ENCODE measurements at regions not wholly inside any gene's neighbourhood (a gene's known extent, or its start where the extent isn't known, plus 50 kb on each side); places are given as distances from the start of the nearest gene placed in this dataset.

- H3K4me2 ChIP-seq (ENCODE audit: insufficient read depth, low read length, poor library complexity, severe bottlenecking): no peak overlapping the region
- no peak overlapping the region for H2BK15ac ChIP-seq (ENCODE audit: low read length)
- no peak overlapping the region for H3K27ac ChIP-seq (replicated peaks; ENCODE audit: low read length)
- H4K8ac ChIP-seq (ENCODE audit: low read depth, low read length): no peak overlapping the region
- H3K4ac ChIP-seq (ENCODE audit: low read length): no peak overlapping the region
- no peaks in the 10 kb centered on the region for H3K27me3 ChIP-seq (ENCODE audit: control insufficient read depth in 3 of 3, insufficient read depth in 3 of 3, low read depth in 1 of 3, low read length in 3 of 3)
- no peak overlapping the region for H2BK5ac ChIP-seq (ENCODE audit: low read length)
- H4K91ac ChIP-seq (ENCODE audit: low read depth, low read length, poor library complexity): no peak overlapping the region
- no peaks in the 10 kb centered on the region for H3K79me1 ChIP-seq (ENCODE audit: low read depth, low read length)
- H2AK5ac ChIP-seq (ENCODE audit: low read depth, low read length): no peak overlapping the region
- H3K23ac ChIP-seq (ENCODE audit: low read depth, low read length, poor library complexity): no peak overlapping the region
- WGBS, 2 donors (ENCODE audit: extremely low coverage in 2 of 2, insufficient read length in 2 of 2, insufficient replicate concordance in 1 of 2): no CpG with 5 or more reads among the region's 7 CpGs
- no peak overlapping the region for H2AFZ ChIP-seq (ENCODE audit: low read length)
- H3K18ac ChIP-seq (ENCODE audit: low read length): no peak overlapping the region
- H2BK120ac ChIP-seq (ENCODE audit: low read depth, low read length): no peak overlapping the region
- H3K9ac ChIP-seq (ENCODE audit: low read depth, low read length, poor library complexity): no peak overlapping the region
- DNase-seq (ENCODE audit: low spot score): no peak
- peaks cover 0 to 7% of the 10 kb centered on the region in 2 donors for H3K9me3 ChIP-seq (replicated peaks in 1 of 2; ENCODE audit: control insufficient read depth in 2 of 2, insufficient read depth in 1 of 2, low read depth in 1 of 2, low read length in 2 of 2)
- H3K14ac ChIP-seq (ENCODE audit: low read length): no peak overlapping the region
- no peak overlapping the region for H3K4me3 ChIP-seq (ENCODE audit: low read length in 2 of 2)
- peaks cover 5 to 6% of the 10 kb centered on the region in 2 donors for H3K4me1 ChIP-seq (ENCODE audit: control insufficient read depth in 2 of 2, insufficient read depth in 1 of 2, low read depth in 1 of 2, low read length in 2 of 2)
- no peaks in the 10 kb centered on the region for H3K36me3 ChIP-seq (replicated peaks in 1 of 2; ENCODE audit: control insufficient read depth in 2 of 2, insufficient read depth in 2 of 2, low read length in 2 of 2)
- H2BK12ac ChIP-seq (ENCODE audit: low read length): no peak overlapping the region
Observed at GRCh38 chr1:232705815-232706575, 76.1 kb upstream of the SIPA1L2 start.

- Histone ChIP-seq H3K4me2 (ENCODE audit: insufficient read depth, low read length, poor library complexity, severe bottlenecking) (no peak overlapping the region), H3K9me3 (replicated peaks in 1 of 2; ENCODE audit: control insufficient read depth in 2 of 2, insufficient read depth in 1 of 2, low read depth in 1 of 2, low read length in 2 of 2) (peaks cover 0 to 3% of the 10 kb centered on the region in 2 donors), H4K8ac (ENCODE audit: low read depth, low read length) (no peak overlapping the region), H3K14ac (ENCODE audit: low read length) (no peak overlapping the region), H2BK12ac (ENCODE audit: low read length) (no peak overlapping the region), H3K9ac (ENCODE audit: low read depth, low read length, poor library complexity) (no peak overlapping the region), H2AK5ac (ENCODE audit: low read depth, low read length) (no peak overlapping the region), H3K18ac (ENCODE audit: low read length) (no peak overlapping the region), H3K4ac (ENCODE audit: low read length) (no peak overlapping the region), H3K4me3 (ENCODE audit: low read length in 2 of 2) (no peak overlapping the region), H3K27me3 (ENCODE audit: control insufficient read depth in 3 of 3, insufficient read depth in 3 of 3, low read depth in 1 of 3, low read length in 3 of 3) (no peaks in the 10 kb centered on the region), H2BK120ac (ENCODE audit: low read depth, low read length) (no peak overlapping the region), H3K27ac (replicated peaks; ENCODE audit: low read length) (no peak overlapping the region), H4K91ac (ENCODE audit: low read depth, low read length, poor library complexity) (no peak overlapping the region), H3K79me1 (ENCODE audit: low read depth, low read length) (no peaks in the 10 kb centered on the region), H2AFZ (ENCODE audit: low read length) (no peak overlapping the region), H3K23ac (ENCODE audit: low read depth, low read length, poor library complexity) (no peak overlapping the region), H3K36me3 (replicated peaks in 1 of 2; ENCODE audit: control insufficient read depth in 2 of 2, insufficient read depth in 2 of 2, low read length in 2 of 2) (no peaks in the 10 kb centered on the region), H2BK15ac (ENCODE audit: low read length) (no peak overlapping the region), H2BK5ac (ENCODE audit: low read length) (no peak overlapping the region), H3K4me1 (ENCODE audit: control insufficient read depth in 2 of 2, insufficient read depth in 1 of 2, low read depth in 1 of 2, low read length in 2 of 2) (peaks cover 5 to 6% of the 10 kb centered on the region in 2 donors)
- WGBS, 2 donors (ENCODE audit: extremely low coverage in 2 of 2, insufficient read length in 2 of 2, insufficient replicate concordance in 1 of 2): no CpG with 5 or more reads among the region's 2 CpGs
- no peak for DNase-seq (ENCODE audit: low spot score)
Observed at GRCh38 chr1:232707142-232707541, 77.2 kb upstream of the SIPA1L2 start.

- no peak overlapping the region for H3K27ac ChIP-seq (replicated peaks; ENCODE audit: low read length)
- H4K91ac ChIP-seq (ENCODE audit: low read depth, low read length, poor library complexity): no peak overlapping the region
- H2BK15ac ChIP-seq (ENCODE audit: low read length): no peak overlapping the region
- H4K8ac ChIP-seq (ENCODE audit: low read depth, low read length): no peak overlapping the region
- peaks cover 2 to 4% of the 10 kb centered on the region in 2 donors for H3K4me1 ChIP-seq (ENCODE audit: control insufficient read depth in 2 of 2, insufficient read depth in 1 of 2, low read depth in 1 of 2, low read length in 2 of 2)
- H3K9me3 ChIP-seq (replicated peaks in 1 of 2; ENCODE audit: control insufficient read depth in 2 of 2, insufficient read depth in 1 of 2, low read depth in 1 of 2, low read length in 2 of 2): peaks cover 0 to 4% of the 10 kb centered on the region in 2 donors
- H2BK5ac ChIP-seq (ENCODE audit: low read length): no peak overlapping the region
- H3K36me3 ChIP-seq (replicated peaks in 1 of 2; ENCODE audit: control insufficient read depth in 2 of 2, insufficient read depth in 2 of 2, low read length in 2 of 2): no peaks in the 10 kb centered on the region
- H3K79me1 ChIP-seq (ENCODE audit: low read depth, low read length): no peaks in the 10 kb centered on the region
- peak overlapping the region; percentile 41 for H2AFZ ChIP-seq (ENCODE audit: low read length)
- no peak overlapping the region for H2BK120ac ChIP-seq (ENCODE audit: low read depth, low read length)
- no peaks in the 10 kb centered on the region for H3K27me3 ChIP-seq (ENCODE audit: control insufficient read depth in 3 of 3, insufficient read depth in 3 of 3, low read depth in 1 of 3, low read length in 3 of 3)
- H2BK12ac ChIP-seq (ENCODE audit: low read length): no peak overlapping the region
- no peak overlapping the region for H3K14ac ChIP-seq (ENCODE audit: low read length)
- no peak overlapping the region for H3K4ac ChIP-seq (ENCODE audit: low read length)
- H2AK5ac ChIP-seq (ENCODE audit: low read depth, low read length): no peak overlapping the region
- no peak overlapping the region for H3K18ac ChIP-seq (ENCODE audit: low read length)
- no peak overlapping the region for H3K4me2 ChIP-seq (ENCODE audit: insufficient read depth, low read length, poor library complexity, severe bottlenecking)
- WGBS, 2 donors (ENCODE audit: extremely low coverage in 2 of 2, insufficient read length in 2 of 2, insufficient replicate concordance in 1 of 2): no CpG with 5 or more reads among the region's 5 CpGs
- H3K9ac ChIP-seq (ENCODE audit: low read depth, low read length, poor library complexity): no peak overlapping the region
- H3K23ac ChIP-seq (ENCODE audit: low read depth, low read length, poor library complexity): no peak overlapping the region
- no peak overlapping the region for H3K4me3 ChIP-seq (ENCODE audit: low read length in 2 of 2)
- no peak for DNase-seq (ENCODE audit: low spot score)
Observed at GRCh38 chr1:232709386-232709785, 79.5 kb upstream of the SIPA1L2 start.

GRCh38 chr1:232711996-232712395 is 82.1 kb upstream of the SIPA1L2 start:
- Histone ChIP-seq H4K91ac (ENCODE audit: low read depth, low read length, poor library complexity) (no peak overlapping the region), H3K4me1 (ENCODE audit: control insufficient read depth in 2 of 2, insufficient read depth in 1 of 2, low read depth in 1 of 2, low read length in 2 of 2) (no peaks in the 10 kb centered on the region), H4K8ac (ENCODE audit: low read depth, low read length) (no peak overlapping the region), H3K9ac (ENCODE audit: low read depth, low read length, poor library complexity) (no peak overlapping the region), H3K9me3 (replicated peaks in 1 of 2; ENCODE audit: control insufficient read depth in 2 of 2, insufficient read depth in 1 of 2, low read depth in 1 of 2, low read length in 2 of 2) (peaks cover 0 to 4% of the 10 kb centered on the region in 2 donors), H2AK5ac (ENCODE audit: low read depth, low read length) (no peak overlapping the region), H3K18ac (ENCODE audit: low read length) (no peak overlapping the region), H3K36me3 (replicated peaks in 1 of 2; ENCODE audit: control insufficient read depth in 2 of 2, insufficient read depth in 2 of 2, low read length in 2 of 2) (no peaks in the 10 kb centered on the region), H3K23ac (ENCODE audit: low read depth, low read length, poor library complexity) (no peak overlapping the region), H3K27me3 (ENCODE audit: control insufficient read depth in 3 of 3, insufficient read depth in 3 of 3, low read depth in 1 of 3, low read length in 3 of 3) (no peaks in the 10 kb centered on the region), H2BK15ac (ENCODE audit: low read length) (no peak overlapping the region), H3K27ac (replicated peaks; ENCODE audit: low read length) (no peak overlapping the region), H2BK5ac (ENCODE audit: low read length) (no peak overlapping the region), H3K4me2 (ENCODE audit: insufficient read depth, low read length, poor library complexity, severe bottlenecking) (no peak overlapping the region), H3K14ac (ENCODE audit: low read length) (no peak overlapping the region), H3K4me3 (ENCODE audit: low read length in 2 of 2) (no peak overlapping the region), H3K79me1 (ENCODE audit: low read depth, low read length) (no peaks in the 10 kb centered on the region), H2AFZ (ENCODE audit: low read length) (no peak overlapping the region), H3K4ac (ENCODE audit: low read length) (no peak overlapping the region), H2BK120ac (ENCODE audit: low read depth, low read length) (no peak overlapping the region), H2BK12ac (ENCODE audit: low read length) (no peak overlapping the region)
- no CpG with 5 or more reads among the region's 6 CpGs for WGBS, 2 donors (ENCODE audit: extremely low coverage in 2 of 2, insufficient read length in 2 of 2, insufficient replicate concordance in 1 of 2)
- DNase-seq (ENCODE audit: low spot score): no peak

Data from neuronal stem cell (in vitro differentiated cells).